ENCODE measurements at regions not wholly inside any gene's neighbourhood (a gene's known extent, or its start where the extent isn't known, plus 50 kb on each side); places are given as distances from the start of the nearest gene placed in this dataset.
"Not testable (repeated sequence)": the region's sequence is repeated elsewhere in the genome, so short reads cannot be mapped to it uniquely, and the experiment has no call there.

GRCh38 chr11:24157316-24157715 is 339.5 kb upstream of the LUZP2 start:
- DNase-seq, result no peak

DNA sequence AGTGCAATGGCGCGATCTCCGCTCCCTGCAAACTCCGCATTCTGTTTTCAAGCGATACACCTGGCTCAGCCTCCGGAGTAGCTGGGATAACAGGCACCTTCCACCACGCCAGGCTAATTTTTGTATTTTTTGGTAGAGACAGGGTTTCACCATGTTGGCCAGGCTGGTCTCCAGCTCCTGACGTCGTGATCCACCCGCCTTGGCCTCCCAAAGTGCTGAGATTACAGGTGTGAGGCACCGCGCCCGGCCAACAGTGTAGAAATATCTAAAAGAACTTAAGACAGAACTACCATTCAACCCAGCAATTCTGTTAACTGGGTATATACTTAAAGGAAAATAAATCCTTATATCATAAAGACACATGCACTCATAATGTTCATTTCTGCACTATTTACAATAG is 335.3 kb upstream of the LUZP2 start:
- no peak for DNase-seq

GRCh38 chr11:24163146-24163545 is 333.7 kb upstream of the LUZP2 start:
- DNase-seq, result no peak

- no peak for DNase-seq
Observed at GRCh38 chr11:24163841-24164240, 333.0 kb upstream of the LUZP2 start.

- no peak for DNase-seq
Observed at GRCh38 chr11:24171869-24172268, 325.0 kb upstream of the LUZP2 start.

- no peak for DNase-seq
Observed at GRCh38 chr11:24181395-24182047, 315.3 kb upstream of the LUZP2 start.

DNA sequence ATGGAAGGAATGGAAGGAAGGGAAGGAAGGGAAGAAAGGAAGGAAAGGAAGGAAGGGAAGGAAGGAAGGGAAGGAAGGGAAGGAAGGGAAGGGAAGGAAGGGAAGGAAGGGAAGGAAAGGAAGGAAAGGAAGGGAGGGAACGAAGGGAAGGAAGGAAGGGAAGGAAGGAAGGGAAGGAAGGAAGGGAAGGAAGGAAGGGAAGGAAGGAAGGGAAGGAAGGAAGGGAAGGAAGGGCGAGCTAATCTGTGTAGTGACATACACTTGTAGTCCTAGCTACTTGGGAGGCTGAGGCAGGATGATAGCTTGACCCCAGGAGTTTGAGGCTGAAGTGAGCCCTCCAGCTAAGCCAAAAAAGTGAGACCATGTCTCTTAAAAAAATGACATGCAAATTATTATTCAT is 311.3 kb upstream of the LUZP2 start:
- not testable (repeated sequence) for DNase-seq

GRCh38 chr11:24196733-24197132 is 300.1 kb upstream of the LUZP2 start:
- DNase-seq, result no peak

GRCh38 chr11:24198481-24198880 is 298.4 kb upstream of the LUZP2 start:
- no peak for DNase-seq

DNA sequence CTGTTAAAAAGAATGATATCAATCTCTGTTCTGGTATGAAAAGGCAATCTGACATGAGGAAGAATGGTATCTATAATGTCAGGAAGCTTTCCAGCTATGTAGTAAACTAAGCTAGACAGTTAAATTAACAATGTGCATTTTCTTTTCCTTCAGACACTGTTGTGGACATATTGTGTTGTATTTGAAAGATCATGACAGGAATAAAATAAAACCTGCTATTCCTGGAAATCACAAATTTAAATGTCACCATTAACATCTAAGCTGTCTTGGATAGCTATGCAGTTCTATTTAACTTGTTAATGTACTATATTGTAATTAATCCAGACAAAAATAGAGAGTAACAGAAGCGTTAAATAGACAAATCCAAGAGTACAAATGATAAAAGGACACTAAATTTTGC is 297.4 kb upstream of the LUZP2 start:
- DNase-seq, result no peak

DNA sequence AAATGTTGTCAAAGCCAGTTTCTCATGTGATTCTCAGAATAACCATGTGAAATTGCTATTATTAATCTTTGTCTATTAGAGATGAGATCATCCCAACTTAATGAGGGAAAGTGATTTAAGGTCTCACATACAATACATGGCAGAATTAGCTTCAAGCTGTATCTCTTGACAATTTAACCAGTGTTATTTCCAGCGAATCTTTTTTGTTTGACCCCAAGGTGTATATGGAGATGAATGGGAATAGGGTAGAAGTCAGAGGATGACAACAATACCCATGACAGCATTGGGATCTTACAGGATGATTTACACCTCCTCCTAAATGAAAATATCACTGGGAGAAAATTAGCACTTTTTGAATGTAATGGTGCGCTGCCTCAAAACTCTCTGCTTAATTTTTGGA is 290.8 kb upstream of the LUZP2 start:
- DNase-seq, result no peak

DNA sequence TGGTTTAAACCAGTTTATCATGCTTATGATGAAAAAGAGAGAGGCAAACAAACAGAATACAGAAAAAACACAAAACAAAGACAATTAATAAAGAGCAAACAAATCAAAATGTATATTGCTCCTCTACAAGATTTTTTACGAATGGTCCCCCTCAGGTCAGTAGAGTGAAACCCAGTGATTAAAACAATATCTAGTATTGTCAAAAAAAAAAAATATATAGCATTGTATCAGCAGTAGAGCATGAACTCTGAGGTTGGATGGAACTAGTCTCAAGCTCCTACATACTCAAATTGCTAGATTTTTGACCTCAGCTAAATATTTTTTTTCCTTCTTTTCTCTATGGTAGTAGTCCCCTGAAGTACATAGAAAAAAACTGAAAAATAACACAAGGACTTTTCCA is 290.3 kb upstream of the LUZP2 start:
- no peak for DNase-seq

- DNase-seq, result no peak
Observed at GRCh38 chr11:24216488-24216887, 280.4 kb upstream of the LUZP2 start.

DNA sequence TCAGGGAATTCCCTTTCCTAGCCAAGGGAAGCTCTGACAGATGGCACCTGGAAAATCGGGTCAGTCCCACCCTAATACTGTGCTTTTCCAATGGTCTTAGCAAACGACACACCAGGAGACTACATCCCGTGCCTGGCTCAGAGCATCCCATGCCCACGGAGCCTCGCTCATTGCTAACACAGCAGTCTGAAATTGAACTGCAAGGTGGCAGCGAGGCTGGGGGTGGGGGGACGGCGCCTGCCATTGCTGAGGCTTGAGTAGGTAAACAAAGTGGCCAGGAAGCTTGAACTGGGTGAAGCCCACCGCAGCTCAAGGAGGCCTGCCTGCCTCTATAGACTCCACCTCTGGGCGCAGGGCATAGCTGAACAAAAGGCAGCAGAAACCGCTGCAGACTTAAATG is 279.5 kb upstream of the LUZP2 start:
- not testable (repeated sequence) for DNase-seq

DNA sequence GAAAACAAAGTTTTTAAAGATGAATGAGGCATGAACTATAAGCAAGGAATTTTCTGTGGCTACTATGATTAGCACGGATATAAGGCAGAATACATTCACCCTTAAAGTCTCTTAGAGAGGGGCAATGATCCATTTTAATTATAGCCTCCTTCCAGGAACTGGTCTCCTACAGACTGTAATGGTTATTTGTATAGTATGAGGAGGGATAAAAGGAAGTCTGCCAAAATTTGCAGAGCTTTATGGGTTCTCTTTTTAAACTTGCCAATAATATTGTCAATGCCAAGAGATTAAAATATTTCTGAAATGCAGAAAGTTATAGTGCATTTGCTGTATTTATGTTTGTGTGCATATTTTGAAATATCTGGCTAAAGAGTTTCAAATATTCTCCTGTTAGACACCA is 271.4 kb upstream of the LUZP2 start:
- DNase-seq, result peak in 1 of 3 donors; percentile 5

DNA sequence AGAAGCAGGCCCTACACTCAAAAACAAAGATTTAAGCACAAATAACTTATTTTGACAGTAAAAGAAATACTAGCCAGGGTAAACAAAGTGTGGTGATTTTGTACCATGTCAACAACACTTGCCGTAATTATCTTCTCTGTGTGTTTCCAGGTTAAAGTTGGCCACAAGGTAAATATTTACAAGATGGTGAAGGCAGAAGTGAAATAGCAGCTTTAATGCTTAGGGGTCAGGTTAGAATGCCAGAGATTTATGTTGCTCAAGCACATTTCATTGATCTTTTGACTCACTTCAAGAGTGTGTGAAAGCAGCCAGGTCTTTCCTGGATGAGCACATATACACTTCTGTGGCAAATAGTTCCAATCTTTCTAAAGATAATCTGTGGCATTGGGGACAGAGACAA is 270.2 kb upstream of the LUZP2 start:
- DNase-seq, result no peak

DNA sequence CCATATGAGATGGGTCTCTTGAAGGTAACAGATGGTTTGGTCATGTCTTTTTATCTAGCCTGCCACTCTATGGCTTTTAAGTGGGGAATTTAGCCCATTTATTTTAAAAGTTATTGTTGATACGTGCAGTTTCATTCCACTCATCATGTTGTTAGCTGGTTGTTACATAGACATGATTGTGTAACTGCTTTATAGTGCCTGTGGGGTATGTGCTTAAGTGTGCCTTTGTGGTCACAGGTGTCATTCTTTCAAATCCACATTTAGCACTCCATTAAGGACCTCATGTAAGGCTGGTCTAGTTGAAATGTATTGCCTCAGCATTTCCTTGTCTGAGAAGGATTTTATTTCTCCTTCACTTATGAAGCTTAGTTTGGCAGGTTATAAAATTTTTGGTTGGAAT is 263.8 kb upstream of the LUZP2 start:
- no peak for DNase-seq

DNA sequence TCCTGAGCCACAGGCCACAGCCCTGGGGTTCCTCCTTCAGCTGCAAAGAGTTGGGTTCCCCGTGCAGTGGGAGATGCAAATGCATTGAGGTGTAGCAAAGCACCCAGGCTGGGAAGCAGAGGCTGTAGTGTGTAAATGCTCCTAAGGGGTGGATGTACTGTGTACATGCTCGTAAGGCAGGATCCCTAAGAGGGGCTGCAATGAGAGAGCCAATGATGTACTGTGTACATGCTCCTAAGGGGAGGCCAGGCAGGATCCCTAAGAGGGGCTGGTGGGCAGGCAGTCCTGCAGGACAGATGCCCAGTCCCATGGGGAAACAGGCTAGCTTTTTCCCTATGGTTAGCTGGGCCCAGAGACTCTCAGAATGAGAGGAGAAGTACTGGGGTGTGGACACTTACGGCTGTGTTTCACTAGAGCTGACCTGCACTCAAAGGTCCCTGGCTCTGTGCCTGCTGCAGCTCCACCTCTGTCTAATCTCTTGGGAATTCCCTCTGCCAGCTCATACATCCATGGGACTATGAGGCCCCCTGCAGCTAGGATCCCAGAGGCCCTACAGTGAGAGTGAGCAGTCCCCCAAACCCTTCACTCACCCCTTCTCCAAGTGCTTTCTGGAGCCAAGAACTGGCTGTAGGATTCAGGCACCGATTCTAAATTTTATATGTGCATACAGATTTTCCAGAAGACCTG is 261.9 kb upstream of the LUZP2 start:
- no peak for DNase-seq

DNA sequence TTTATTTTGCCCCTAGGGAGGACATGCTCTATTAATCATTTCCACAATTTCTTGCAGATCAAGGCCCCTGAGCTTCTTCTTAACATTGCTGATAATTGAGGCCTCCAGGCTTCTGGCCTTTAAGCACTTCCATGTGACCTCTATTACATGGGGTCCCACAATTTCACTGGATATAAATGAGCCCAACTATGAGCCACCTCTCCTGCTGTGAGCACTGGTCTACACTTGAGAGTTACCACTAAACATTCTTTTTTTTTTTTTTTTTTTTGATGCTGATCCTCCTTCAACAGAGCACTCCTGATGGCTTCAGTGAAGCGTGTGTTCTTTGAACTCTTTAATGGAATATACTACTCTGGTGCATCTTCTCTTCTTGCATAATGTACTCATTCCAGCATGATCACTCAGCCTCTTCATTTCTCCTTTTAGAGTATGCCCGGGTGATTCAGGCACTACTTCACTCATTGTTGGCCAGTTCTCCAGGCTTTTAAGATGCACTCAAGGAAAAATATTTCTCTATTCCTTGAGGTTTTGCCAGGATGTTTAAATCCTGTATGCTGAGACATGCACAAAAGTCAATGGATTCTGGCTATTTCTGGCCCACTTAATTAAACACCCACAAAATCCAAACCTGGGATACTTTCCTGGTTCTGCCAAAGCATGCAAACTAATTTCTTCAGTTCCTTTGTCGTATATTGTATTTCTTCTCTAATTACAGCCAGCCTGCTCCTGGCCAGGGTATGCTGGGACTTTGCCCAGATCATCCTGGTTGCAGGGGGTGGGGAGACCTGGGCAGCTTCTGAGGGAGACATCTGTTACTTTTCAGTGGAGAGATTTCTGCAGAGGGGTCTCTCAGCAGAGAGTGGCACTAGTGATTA is 257.8 kb upstream of the LUZP2 start:
- DNase-seq, result peak in 1 of 3 donors; percentile 76

DNA sequence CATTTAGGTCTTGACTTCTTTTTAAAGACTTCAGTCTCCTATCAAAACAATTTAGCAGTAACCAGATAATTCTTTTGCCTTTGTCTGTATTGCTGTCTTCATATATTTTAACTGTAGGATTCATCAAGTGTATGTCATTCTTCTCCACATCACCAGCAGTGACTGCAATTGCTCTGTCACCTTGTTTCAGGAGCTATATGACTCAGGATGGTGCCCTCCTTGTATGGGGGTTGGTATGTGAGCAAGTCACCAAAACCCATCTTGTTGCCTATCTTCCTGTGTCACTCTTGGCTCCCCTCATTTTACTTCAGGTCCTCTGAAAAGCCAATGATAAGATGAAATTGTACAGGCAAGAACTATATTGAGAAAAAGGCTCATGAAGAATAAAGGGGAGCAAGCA is 256.9 kb upstream of the LUZP2 start:
- no peak for DNase-seq

DNA sequence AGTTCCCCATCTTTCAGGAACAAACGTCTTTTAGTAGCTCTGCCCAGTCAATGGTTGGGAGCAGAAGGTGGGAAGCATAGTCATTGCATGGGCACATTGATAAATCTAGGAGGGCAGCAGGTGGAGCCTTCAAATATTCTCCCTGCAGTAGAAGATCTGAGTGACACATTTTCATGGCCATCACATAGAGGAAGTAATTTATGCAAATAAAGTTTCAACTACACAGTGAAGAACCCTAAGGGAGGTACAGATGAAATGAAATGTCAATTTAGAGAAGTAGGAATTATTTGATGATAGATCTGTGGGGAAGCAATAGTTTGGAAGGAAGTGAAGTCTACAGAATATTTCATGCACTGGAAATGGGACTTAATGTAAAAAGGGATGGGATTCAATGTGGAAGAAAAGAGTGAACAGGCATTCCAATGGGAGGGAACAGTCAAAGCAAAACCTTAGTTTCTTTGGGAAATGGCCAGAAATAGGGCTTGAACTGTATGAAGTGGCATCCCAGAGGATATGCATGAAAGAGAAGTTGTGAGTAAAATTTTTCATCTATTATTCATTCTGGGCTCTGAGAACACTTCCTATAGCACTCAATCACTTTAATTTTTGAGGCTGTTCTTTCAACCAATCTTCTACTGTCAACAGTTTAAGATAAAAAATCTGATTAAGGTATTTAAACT is 256.2 kb upstream of the LUZP2 start:
- no peak for DNase-seq

- DNase-seq, result no peak
Observed at GRCh38 chr11:24246715-24247114, 250.1 kb upstream of the LUZP2 start.
